D341Med (cell line): ENCODE measurements at regions not wholly inside any gene's neighbourhood (a gene's known extent, or its start where the extent isn't known, plus 50 kb on each side); places are given as distances from the start of the nearest gene placed in this dataset.

Experiments
- DNase-seq: peaks from one replicate; pipeline ENCODE4 v3.0.0; 2012; ENCODE audit warnings: low spot score

- no peak for DNase-seq
These were observed 163.7 kb upstream of the TRPC7 start for GRCh38 chr5:136529081-136529480.

- DNase-seq = no peak
These were observed 163.2 kb upstream of the TRPC7 start for GRCh38 chr5:136528481-136529030.

GRCh38 chr5:136527311-136527710, 162.0 kb upstream of the TRPC7 start:
- no peak for DNase-seq

GRCh38 chr5:136526791-136527190, 161.4 kb upstream of the TRPC7 start:
- DNase-seq = no peak

GRCh38 chr5:136526021-136526420, 160.7 kb upstream of the TRPC7 start:
- peak; percentile 26 for DNase-seq

GRCh38 chr5:136525597-136525996, 160.3 kb upstream of the TRPC7 start:
- peak; percentile 70 for DNase-seq

- DNase-seq = no peak
These were observed 157.0 kb upstream of the TRPC7 start for GRCh38 chr5:136522217-136522956.

GRCh38 chr5:136521696-136522095, 156.4 kb upstream of the TRPC7 start:
- DNase-seq = no peak

- DNase-seq = no peak
These were observed 153.5 kb upstream of the TRPC7 start for GRCh38 chr5:136518814-136519213.

- DNase-seq = no peak
These were observed 152.8 kb upstream of the TRPC7 start for GRCh38 chr5:136518174-136518573.

- no peak for DNase-seq
These were observed 152.4 kb upstream of the TRPC7 start for GRCh38 chr5:136517755-136518154.

GRCh38 chr5:136516637-136517036, 151.3 kb upstream of the TRPC7 start:
- no peak for DNase-seq

GRCh38 chr5:136513430-136513829, 148.1 kb upstream of the TRPC7 start:
- no peak for DNase-seq

- DNase-seq = no peak
These were observed 145.7 kb upstream of the TRPC7 start for GRCh38 chr5:136511046-136511445.

- no peak for DNase-seq
These were observed 145.1 kb upstream of the TRPC7 start for GRCh38 chr5:136510481-136510880.

- DNase-seq = no peak
These were observed 140.8 kb upstream of the TRPC7 start for GRCh38 chr5:136506131-136506530.

- DNase-seq = no peak
These were observed 135.8 kb upstream of the TRPC7 start for GRCh38 chr5:136501133-136501532.

- DNase-seq = no peak
These were observed 127.2 kb upstream of the TRPC7 start for GRCh38 chr5:136492587-136492986.

- DNase-seq = no peak
These were observed 126.5 kb upstream of the TRPC7 start for GRCh38 chr5:136491806-136492205.

- no peak for DNase-seq
These were observed 119.5 kb upstream of the TRPC7 start for GRCh38 chr5:136484808-136485325.

- DNase-seq = no peak
These were observed 116.9 kb upstream of the TRPC7 start for GRCh38 chr5:136482206-136482605.

GRCh38 chr5:136474466-136474865, 109.1 kb upstream of the TRPC7 start:
- DNase-seq = no peak

- no peak for DNase-seq
These were observed 102.3 kb upstream of the TRPC7 start for GRCh38 chr5:136467632-136468031.

- DNase-seq = no peak
These were observed 100.7 kb upstream of the TRPC7 start for GRCh38 chr5:136466041-136466415.
